ENCODE measurements at regions not wholly inside any gene's neighbourhood (a gene's known extent, or its start where the extent isn't known, plus 50 kb on each side); places are given as distances from the start of the nearest gene placed in this dataset.

- Histone ChIP-seq H3F3A (ENCODE audit: low read depth) (no peaks in the 10 kb centered on the region), H4K20me1 (ENCODE audit: insufficient read depth, low read length, poor library complexity, severe bottlenecking) (no peaks in the 10 kb centered on the region), H3K9me2 (replicated peaks; ENCODE audit: low read depth, low read length) (no peaks in the 10 kb centered on the region), H2AFZ (ENCODE audit: low read length) (no peak overlapping the region), H3K79me2 (ENCODE audit: insufficient read depth, low read length) (no peaks in the 10 kb centered on the region), H3K27me3 (ENCODE audit: insufficient read depth, low read length, poor library complexity, severe bottlenecking) (no peaks in the 10 kb centered on the region), H3K9me3 (ENCODE audit: insufficient read depth, low read depth, low read length) (no peaks in the 10 kb centered on the region), H3K9ac (ENCODE audit: low read depth, low read length, poor library complexity, severe bottlenecking) (no peak overlapping the region), H3K4me2 (ENCODE audit: low read depth, low read length, poor library complexity, severe bottlenecking) (no peak overlapping the region), H3K4me1 (ENCODE audit: insufficient read depth, low read length, poor library complexity, severe bottlenecking) (no peaks in the 10 kb centered on the region), H3K36me3 (ENCODE audit: insufficient read depth, low read length) (no peaks in the 10 kb centered on the region), H3K4me3 (ENCODE audit: low read length, poor library complexity, severe bottlenecking) (no peak overlapping the region)
- TF ChIP-seq CTCF (conservative IDR thresholded peaks at IDR 0.05; ENCODE audit: low read length) = no peak
- TF ChIP-seq EZH2phosphoT487 (IDR thresholded peaks at IDR 0.05; ENCODE audit: borderline replicate concordance) = no peak
Observed at GRCh38 chr5:40017918-40018317, 593.1 kb upstream of the DAB2 start.

- H3K9me2 ChIP-seq (replicated peaks; ENCODE audit: low read depth, low read length) = no peaks in the 10 kb centered on the region
- no peak overlapping the region for H3K9ac ChIP-seq (ENCODE audit: low read depth, low read length, poor library complexity, severe bottlenecking)
- H2AFZ ChIP-seq (ENCODE audit: low read length) = no peak overlapping the region
- H3F3A ChIP-seq (ENCODE audit: low read depth) = no peaks in the 10 kb centered on the region
- H3K4me1 ChIP-seq (ENCODE audit: insufficient read depth, low read length, poor library complexity, severe bottlenecking) = no peaks in the 10 kb centered on the region
- no peak overlapping the region for H3K4me2 ChIP-seq (ENCODE audit: low read depth, low read length, poor library complexity, severe bottlenecking)
- H3K79me2 ChIP-seq (ENCODE audit: insufficient read depth, low read length) = no peaks in the 10 kb centered on the region
- no peaks in the 10 kb centered on the region for H3K27me3 ChIP-seq (ENCODE audit: insufficient read depth, low read length, poor library complexity, severe bottlenecking)
- H3K9me3 ChIP-seq (ENCODE audit: insufficient read depth, low read depth, low read length) = no peaks in the 10 kb centered on the region
- no peak overlapping the region for H3K4me3 ChIP-seq (ENCODE audit: low read length, poor library complexity, severe bottlenecking)
- H4K20me1 ChIP-seq (ENCODE audit: insufficient read depth, low read length, poor library complexity, severe bottlenecking) = no peaks in the 10 kb centered on the region
- H3K36me3 ChIP-seq (ENCODE audit: insufficient read depth, low read length) = no peaks in the 10 kb centered on the region
- no peak for TF ChIP-seq CTCF (conservative IDR thresholded peaks at IDR 0.05; ENCODE audit: low read length)
- no peak for TF ChIP-seq EZH2phosphoT487 (IDR thresholded peaks at IDR 0.05; ENCODE audit: borderline replicate concordance)
Observed at GRCh38 chr5:40017135-40017534, 592.4 kb upstream of the DAB2 start.

- no peaks in the 10 kb centered on the region for H3K9me3 ChIP-seq (ENCODE audit: insufficient read depth, low read depth, low read length)
- TF ChIP-seq CTCF (conservative IDR thresholded peaks at IDR 0.05; ENCODE audit: low read length) (no peak), EZH2phosphoT487 (IDR thresholded peaks at IDR 0.05; ENCODE audit: borderline replicate concordance) (no peak)
Observed at GRCh38 chr5:40010436-40010835, 585.7 kb upstream of the DAB2 start.

More at GRCh38 chr5:40010436-40010835, 585.7 kb upstream of the DAB2 start:
- Histone ChIP-seq H3F3A (ENCODE audit: low read depth) (no peaks in the 10 kb centered on the region), H3K36me3 (ENCODE audit: insufficient read depth, low read length) (no peaks in the 10 kb centered on the region), H3K79me2 (ENCODE audit: insufficient read depth, low read length) (no peaks in the 10 kb centered on the region), H2AFZ (ENCODE audit: low read length) (no peak overlapping the region), H3K4me3 (ENCODE audit: low read length, poor library complexity, severe bottlenecking) (no peak overlapping the region), H3K9me2 (replicated peaks; ENCODE audit: low read depth, low read length) (no peaks in the 10 kb centered on the region), H3K4me2 (ENCODE audit: low read depth, low read length, poor library complexity, severe bottlenecking) (no peak overlapping the region), H4K20me1 (ENCODE audit: insufficient read depth, low read length, poor library complexity, severe bottlenecking) (no peaks in the 10 kb centered on the region), H3K27me3 (ENCODE audit: insufficient read depth, low read length, poor library complexity, severe bottlenecking) (no peaks in the 10 kb centered on the region), H3K9ac (ENCODE audit: low read depth, low read length, poor library complexity, severe bottlenecking) (no peak overlapping the region), H3K4me1 (ENCODE audit: insufficient read depth, low read length, poor library complexity, severe bottlenecking) (no peaks in the 10 kb centered on the region)

Measured in Loucy (cell line).